DND-41 (cell line): ENCODE measurements at regions not wholly inside any gene's neighbourhood (a gene's known extent, or its start where the extent isn't known, plus 50 kb on each side); places are given as distances from the start of the nearest gene placed in this dataset.

Experiments used
- CTCF ChIP-seq: IDR thresholded peaks from 2 replicates; pipeline ENCODE4 v1.5.1; 2012; ENCODE audit warnings: borderline replicate concordance, low read length, moderate library complexity, mild to moderate bottlenecking; ENCODE audit not compliant: poor library complexity, severe bottlenecking; ENCODE audit errors: extremely low read depth
- EZH2 ChIP-seq: IDR thresholded peaks from 3 replicates; pipeline ENCODE4 v1.6.1; 2012; ENCODE audit warnings: borderline replicate concordance, low read depth, mild to moderate bottlenecking, moderate library complexity, low read length, inconsistent platforms; ENCODE audit not compliant: severe bottlenecking

DNA sequence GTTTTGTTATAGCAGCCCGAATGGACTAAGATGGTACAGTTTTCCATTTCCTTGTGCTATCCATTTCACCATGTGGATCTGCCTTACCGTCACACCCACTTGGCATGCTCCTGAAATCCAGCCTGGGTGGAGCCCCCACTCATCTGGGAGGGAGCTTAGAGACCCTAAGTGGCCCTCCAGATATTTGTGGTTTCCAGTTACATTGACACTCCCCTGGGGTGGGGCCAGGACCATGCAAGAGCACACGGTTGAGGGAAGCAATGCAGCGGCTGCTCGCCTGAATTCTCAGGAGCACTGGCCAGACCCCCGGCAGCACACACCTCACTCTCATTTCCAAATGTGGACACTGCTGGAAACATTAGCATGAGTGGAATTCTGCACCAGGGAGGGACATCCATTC, 231.1 kb downstream of the UTP18 start:
- TF ChIP-seq CTCF (no peak), EZH2 (no peak)
